KMS-11 (cell line): ENCODE measurements at regions not wholly inside any gene's neighbourhood (a gene's known extent, or its start where the extent isn't known, plus 50 kb on each side); places are given as distances from the start of the nearest gene placed in this dataset.

Source experiments
- H2AFZ ChIP-seq: fragments of 200-600 bp; sonication (generic); 2 replicates; pipeline ENCODE4 v1.6.1; 2016; ENCODE audit warnings: antibody characterized with exemption, mixed run types, low read depth
- H3K27ac ChIP-seq: fragments of 200-600 bp; sonication (generic); 2 replicates; pipeline ENCODE4 v1.6.1; 2016; ENCODE audit warnings: mild to moderate bottlenecking, mixed run types
- H3K27me3 ChIP-seq: fragments of 200-600 bp; sonication (generic); 2 replicates; pipeline ENCODE4 v1.6.1; 2017; ENCODE audit warnings: mild to moderate bottlenecking, low read depth, mixed run types, moderate library complexity; ENCODE audit not compliant: insufficient read depth
- H3K36me3 ChIP-seq: fragments of 200-600 bp; sonication (generic); 2 replicates; pipeline ENCODE4 v1.6.1; 2017; ENCODE audit warnings: mild to moderate bottlenecking, mixed run types; ENCODE audit not compliant: insufficient read depth
- H3K4me1 ChIP-seq: fragments of 200-600 bp; sonication (generic); 2 replicates; pipeline ENCODE4 v1.6.1; 2016; ENCODE audit warnings: mild to moderate bottlenecking, low read depth, mixed run types; ENCODE audit not compliant: poor library complexity, severe bottlenecking
- H3K4me2 ChIP-seq: fragments of 200-600 bp; sonication (generic); 2 replicates; pipeline ENCODE4 v1.7.0; 2016; ENCODE audit warnings: mild to moderate bottlenecking, mixed run types
- H3K4me3 ChIP-seq: fragments of 200-600 bp; sonication (generic); IDR thresholded peaks from 2 replicates; pipeline ENCODE4 v1.6.1; 2017; ENCODE audit warnings: low read depth, low read length, mixed read lengths; ENCODE audit not compliant: insufficient read depth
- H3K79me2 ChIP-seq: fragments of 200-600 bp; sonication (generic); 2 replicates; pipeline ENCODE4 v1.6.1; 2016; ENCODE audit warnings: low read depth, mixed run types; ENCODE audit not compliant: insufficient read depth
- H3K9ac ChIP-seq: fragments of 200-600 bp; sonication (generic); 2 replicates; pipeline ENCODE4 v1.6.1; 2016; ENCODE audit warnings: mild to moderate bottlenecking, mixed run types
- H4K20me1 ChIP-seq: fragments of 200-600 bp; sonication (generic); 2 replicates; pipeline ENCODE4 v1.6.1; 2016; ENCODE audit warnings: mild to moderate bottlenecking, mixed run types; ENCODE audit not compliant: insufficient read depth
- CTCF ChIP-seq: fragments of 200-600 bp; sonication (generic); conservative IDR thresholded peaks from 2 replicates; pipeline ENCODE4 v1.6.1; 2017; ENCODE audit warnings: low read depth, mild to moderate bottlenecking, antibody characterized with exemption, low read length, moderate library complexity, mixed read lengths

- Histone ChIP-seq H2AFZ (no peak overlapping the region), H3K4me2 (no peak overlapping the region), H3K27me3 (no peaks in the 10 kb centered on the region), H3K36me3 (no peaks in the 10 kb centered on the region), H4K20me1 (no peaks in the 10 kb centered on the region), H3K4me3 (no peak overlapping the region), H3K9ac (no peak overlapping the region), H3K27ac (no peak overlapping the region), H3K79me2 (no peaks in the 10 kb centered on the region), H3K4me1 (no peaks in the 10 kb centered on the region)
- no peak for TF ChIP-seq CTCF
Observed at GRCh38 chr4:136307765-136308164, 1224.5 kb downstream of the PCDH18 start.

GRCh38 chr4:136306361-136306760, 1225.9 kb downstream of the PCDH18 start:
- TF ChIP-seq CTCF = no peak
- Histone ChIP-seq H3K27me3 (no peaks in the 10 kb centered on the region), H3K4me1 (no peaks in the 10 kb centered on the region), H2AFZ (no peak overlapping the region), H3K4me2 (no peak overlapping the region), H3K9ac (no peak overlapping the region), H4K20me1 (no peaks in the 10 kb centered on the region), H3K4me3 (no peak overlapping the region), H3K79me2 (no peaks in the 10 kb centered on the region), H3K36me3 (no peaks in the 10 kb centered on the region), H3K27ac (no peak overlapping the region)

- no peak overlapping the region for H3K4me3 ChIP-seq
- H3K9ac ChIP-seq = no peak overlapping the region
- no peak overlapping the region for H2AFZ ChIP-seq
- no peak overlapping the region for H3K27ac ChIP-seq
- no peaks in the 10 kb centered on the region for H3K27me3 ChIP-seq
- H4K20me1 ChIP-seq = no peaks in the 10 kb centered on the region
- H3K4me2 ChIP-seq = no peak overlapping the region
- H3K36me3 ChIP-seq = no peaks in the 10 kb centered on the region
- H3K4me1 ChIP-seq = no peaks in the 10 kb centered on the region
- TF ChIP-seq CTCF = no peak
- H3K79me2 ChIP-seq = no peaks in the 10 kb centered on the region
Observed at GRCh38 chr4:136302566-136302965, 1229.7 kb downstream of the PCDH18 start.

GRCh38 chr4:136301749-136302495, 1230.4 kb downstream of the PCDH18 start:
- H3K27me3 ChIP-seq = no peaks in the 10 kb centered on the region
- H2AFZ ChIP-seq = no peak overlapping the region
- no peak overlapping the region for H3K4me3 ChIP-seq
- H4K20me1 ChIP-seq = no peaks in the 10 kb centered on the region
- no peak overlapping the region for H3K27ac ChIP-seq
- no peak for TF ChIP-seq CTCF
- H3K4me2 ChIP-seq = no peak overlapping the region
- no peaks in the 10 kb centered on the region for H3K36me3 ChIP-seq
- H3K79me2 ChIP-seq = no peaks in the 10 kb centered on the region
- H3K9ac ChIP-seq = no peak overlapping the region
- no peaks in the 10 kb centered on the region for H3K4me1 ChIP-seq
